NCI-H128 (cell line): ENCODE measurements at regions not wholly inside any gene's neighbourhood (a gene's known extent, or its start where the extent isn't known, plus 50 kb on each side); places are given as distances from the start of the nearest gene placed in this dataset.
"Not testable (repeated sequence)": the region's sequence is repeated elsewhere in the genome, so short reads cannot be mapped to it uniquely, and the experiment has no call there.

Experiments used
- DNase-seq: peaks from one replicate; lab custom pipeline; 2025; ENCODE audit not compliant: unreplicated experiment; lab: John Stamatoyannopoulos, UW

DNA sequence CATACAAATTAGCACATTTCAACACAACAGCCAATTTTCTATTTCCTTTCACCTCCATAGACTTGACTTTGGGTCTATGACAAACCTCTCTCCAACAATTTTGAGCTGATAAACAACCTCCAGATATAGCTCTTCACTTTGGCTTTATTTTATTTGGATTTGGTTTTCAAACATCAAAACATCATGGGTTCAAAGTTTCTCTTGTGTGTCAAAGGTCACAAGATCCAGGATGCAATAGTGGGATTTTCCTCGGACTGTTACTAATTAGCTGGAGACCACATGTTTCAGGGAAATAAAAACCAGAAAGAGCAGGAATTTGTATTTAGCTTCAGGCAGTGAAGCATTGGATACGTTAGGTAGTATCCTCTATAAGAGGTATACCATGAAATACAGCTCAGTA lies 351.0 kb upstream of the SOX9 start:
- DNase-seq = no peak

DNA sequence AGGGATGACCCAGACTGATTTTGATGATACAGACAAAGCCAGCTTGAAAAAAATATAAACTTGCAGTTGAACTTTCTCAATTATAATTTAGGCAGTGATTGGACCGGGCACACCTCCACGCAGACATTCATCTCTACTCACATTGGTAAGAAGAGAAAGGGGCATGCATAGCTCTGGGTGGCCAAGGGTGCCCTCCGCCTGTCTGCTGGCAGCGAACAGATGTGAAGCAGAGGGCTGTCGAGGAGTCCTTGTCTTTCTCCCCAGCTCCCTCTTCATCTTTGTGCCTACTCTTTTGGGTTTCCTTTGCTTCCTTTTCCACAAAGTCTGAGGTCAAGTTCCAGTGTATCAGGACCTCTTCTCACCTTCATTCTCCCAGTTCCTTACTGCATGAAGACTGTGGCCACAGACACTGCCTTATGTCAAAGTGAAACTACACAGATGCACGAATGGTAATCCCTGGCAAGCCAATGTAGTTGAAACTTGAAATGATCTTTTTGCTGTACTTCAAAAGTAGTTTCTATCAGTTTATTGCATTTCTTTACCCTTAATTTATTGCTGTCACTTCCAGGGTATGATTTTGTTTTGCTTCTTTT lies 343.7 kb upstream of the SOX9 start:
- DNase-seq = no peak

DNA sequence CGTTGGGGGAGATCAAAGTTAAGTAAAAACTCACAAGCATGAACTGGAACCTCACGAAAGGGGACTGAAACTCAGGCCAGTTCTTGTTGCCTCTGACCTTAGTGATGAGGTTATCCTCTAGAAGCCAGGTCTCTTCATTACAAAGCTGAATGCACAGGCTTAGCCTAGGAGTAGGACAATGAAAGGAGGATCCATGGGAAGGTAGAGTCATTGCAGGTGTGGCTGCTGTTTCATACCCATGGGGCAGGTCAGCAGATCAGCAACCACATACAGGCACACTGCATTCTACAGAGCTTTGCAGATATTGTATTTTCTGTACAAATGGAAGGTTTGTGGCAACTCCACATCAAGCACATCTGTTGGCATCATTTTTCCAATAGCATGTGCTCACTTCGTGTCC lies 341.3 kb upstream of the SOX9 start:
- no peak for DNase-seq

DNA sequence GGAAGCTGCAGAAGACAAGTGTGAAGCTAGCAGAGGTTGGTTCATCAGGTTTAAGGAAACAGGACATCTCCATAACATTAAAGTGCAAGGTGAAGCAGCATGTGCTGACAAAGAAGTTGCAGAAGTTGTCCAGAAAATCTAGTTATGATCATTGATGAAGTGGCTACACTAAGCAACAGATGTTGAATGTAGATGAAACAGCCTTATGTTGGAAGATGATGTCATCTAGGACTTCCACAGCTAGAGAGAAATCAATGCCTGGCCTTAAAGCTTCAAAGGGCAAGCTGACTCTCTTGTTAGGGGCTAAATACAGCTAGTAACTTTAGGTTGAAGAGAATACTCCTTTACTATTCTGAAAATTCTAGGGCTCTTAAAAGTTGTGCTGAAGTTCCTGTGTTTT lies 340.2 kb upstream of the SOX9 start:
- DNase-seq = no peak

DNA sequence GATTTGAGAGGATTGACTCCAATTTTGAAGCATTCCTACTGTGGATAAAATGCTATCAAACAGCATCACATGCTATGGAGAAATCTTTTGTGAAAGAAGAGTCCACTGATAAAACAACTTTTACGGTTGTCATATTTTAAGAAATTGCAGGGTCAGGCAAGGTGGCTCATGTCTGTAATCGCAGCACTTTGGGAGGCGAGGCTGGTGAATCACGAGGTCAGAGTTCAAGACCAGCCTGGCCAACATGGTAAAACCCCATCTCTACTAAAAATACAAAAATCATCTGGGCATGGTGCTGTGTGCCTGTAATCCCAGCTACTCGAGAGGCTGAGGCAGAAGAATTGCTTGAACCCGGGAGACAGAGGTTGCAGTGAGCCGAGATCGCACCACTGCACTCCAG lies 338.8 kb upstream of the SOX9 start:
- not testable (repeated sequence) for DNase-seq

GRCh38 chr17:71790791-71791190 lies 330.0 kb upstream of the SOX9 start:
- DNase-seq = no peak

DNA sequence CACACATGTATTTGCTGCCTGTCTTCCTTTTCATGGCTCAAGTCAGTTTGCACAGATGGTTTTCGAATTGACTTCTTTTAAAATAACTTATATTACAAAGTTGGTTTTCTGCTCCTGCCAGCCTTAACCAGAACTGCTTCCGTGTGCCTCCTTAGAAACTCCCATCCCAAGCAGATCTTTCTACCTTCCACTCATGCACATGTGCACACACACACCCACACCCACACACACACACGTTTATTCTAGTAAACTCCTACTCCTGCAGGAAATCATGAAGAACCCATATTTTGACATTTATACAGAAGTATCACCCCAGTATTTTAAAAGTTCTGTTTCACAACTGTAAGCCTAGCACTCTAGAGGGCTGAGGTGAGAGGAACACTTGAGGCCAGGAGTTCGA lies 329.5 kb upstream of the SOX9 start:
- no peak for DNase-seq

GRCh38 chr17:71792966-71793365 lies 327.9 kb upstream of the SOX9 start:
- DNase-seq = no peak

GRCh38 chr17:71793518-71793917 lies 327.3 kb upstream of the SOX9 start:
- DNase-seq = no peak

DNA sequence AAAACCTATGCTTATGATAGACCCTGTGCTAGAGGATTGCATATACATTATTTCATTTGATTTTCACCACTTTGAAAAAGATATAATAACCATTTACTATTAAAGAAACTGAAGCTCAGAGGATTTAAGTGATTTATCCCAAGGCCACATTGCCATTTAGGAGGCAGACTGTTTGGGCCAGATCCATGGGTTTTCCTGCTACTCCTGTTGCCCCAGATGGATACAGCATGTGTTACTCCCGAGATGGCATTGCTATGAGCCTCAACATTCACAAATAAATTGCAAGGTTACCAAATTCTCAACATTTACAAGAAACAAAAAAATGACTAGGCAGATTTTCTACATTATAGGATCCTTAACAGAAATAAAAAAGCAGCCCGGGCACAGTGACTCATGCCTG lies 322.1 kb upstream of the SOX9 start:
- DNase-seq = no peak

- no peak for DNase-seq
Observed at GRCh38 chr17:71799657-71800056, 321.2 kb upstream of the SOX9 start.

- no peak for DNase-seq
Observed at GRCh38 chr17:71801301-71801700, 319.5 kb upstream of the SOX9 start.

GRCh38 chr17:71802663-71803062 lies 318.2 kb upstream of the SOX9 start:
- no peak for DNase-seq

GRCh38 chr17:71803656-71804284 lies 317.1 kb upstream of the SOX9 start:
- no peak for DNase-seq

DNA sequence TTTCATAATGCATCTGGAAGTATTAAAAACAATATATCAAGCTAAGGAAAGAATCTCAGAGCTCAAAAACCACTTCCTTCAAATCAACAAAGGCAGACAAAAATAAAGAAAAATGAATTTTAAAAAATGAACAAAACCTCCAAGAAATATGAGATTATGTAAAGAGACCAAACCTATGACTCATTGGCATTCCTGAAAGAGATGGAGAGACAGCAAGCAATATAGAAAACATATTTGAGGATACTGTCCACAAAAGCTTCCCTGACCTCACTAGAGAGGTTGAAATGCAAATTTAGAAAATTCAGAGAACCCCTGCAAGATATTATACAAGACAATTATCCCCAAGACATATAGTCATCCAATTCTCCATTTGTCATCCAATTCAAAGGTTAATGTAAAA lies 311.3 kb upstream of the SOX9 start:
- DNase-seq = no peak

GRCh38 chr17:71813861-71814260 lies 307.0 kb upstream of the SOX9 start:
- not testable (repeated sequence) for DNase-seq

- no peak for DNase-seq
Observed at GRCh38 chr17:71821511-71821910, 299.3 kb upstream of the SOX9 start.

DNA sequence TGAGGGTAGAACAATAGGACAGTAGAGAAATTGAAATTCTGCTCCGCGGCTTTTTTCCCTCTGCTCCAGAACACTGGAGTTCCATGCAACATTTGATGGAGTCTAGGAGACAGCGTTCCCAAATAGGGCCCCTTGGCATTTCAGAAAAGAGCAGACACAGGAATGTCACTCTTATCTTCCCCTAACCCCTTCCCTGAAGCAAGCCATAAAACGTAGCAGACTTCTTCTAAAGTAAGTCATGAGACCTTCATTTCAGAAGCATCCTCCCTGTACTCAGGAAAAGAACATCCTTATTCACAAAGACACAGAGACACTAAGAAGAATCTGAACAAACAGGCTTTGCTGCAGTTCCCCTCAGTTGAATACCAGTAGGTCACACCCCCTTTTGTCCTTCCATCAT lies 296.1 kb upstream of the SOX9 start:
- DNase-seq = no peak

GRCh38 chr17:71825687-71826086 lies 295.1 kb upstream of the SOX9 start:
- DNase-seq = no peak

- peak; percentile 50 for DNase-seq
Observed at GRCh38 chr17:71828182-71828596, 292.6 kb upstream of the SOX9 start.

GRCh38 chr17:71830866-71831265 lies 290.0 kb upstream of the SOX9 start:
- DNase-seq = no peak

GRCh38 chr17:71842986-71843385 lies 277.8 kb upstream of the SOX9 start:
- no peak for DNase-seq

DNA sequence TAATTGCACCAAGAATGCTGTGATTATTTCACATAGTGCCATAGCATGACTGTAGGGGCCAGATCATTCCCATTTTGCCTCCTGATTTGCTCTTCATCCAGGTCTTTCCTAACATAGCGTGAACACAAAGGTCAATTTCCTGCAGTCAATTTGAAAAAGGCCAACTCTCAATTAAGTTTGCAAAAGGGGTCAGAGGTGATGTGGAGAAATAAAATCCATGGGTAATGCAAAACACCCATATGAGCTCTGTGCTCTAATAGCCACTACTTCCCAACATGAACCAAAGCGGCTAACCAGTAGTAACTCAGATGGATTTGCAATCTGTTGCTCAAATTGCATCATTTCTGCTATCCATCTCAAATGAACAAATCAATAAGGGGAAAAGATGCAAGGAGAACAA lies 275.5 kb upstream of the SOX9 start:
- no peak for DNase-seq
